PC-9 (cell line): ENCODE measurements at regions not wholly inside any gene's neighbourhood (a gene's known extent, or its start where the extent isn't known, plus 50 kb on each side); places are given as distances from the start of the nearest gene placed in this dataset.

ENCODE experiments used
- BruUV-seq: library from RNA; stranded (reverse); fragments of 400-500 nt; replicated peaks from 2 replicates; lab custom pipeline; 2021; lab: Mats Ljungman, UMichigan
- CTCF ChIA-PET: fragments of 300-600 bp; sonication (Branson Sonifier 250); formaldehyde crosslinking; loops from one replicate; lab custom pipeline; 2022; ENCODE audit warnings: antibody characterized with exemption; lab: Charles Lee
- POLR2A ChIA-PET: fragments of 300-600 bp; sonication (Branson Sonifier 250); formaldehyde crosslinking; loops from one replicate; lab custom pipeline; 2022; ENCODE audit warnings: antibody characterized with exemption; ENCODE audit not compliant: unreplicated experiment; lab: Charles Lee
- DNase-seq, 2 experiments: peaks; one replicate each; pipeline versions ENCODE4 v3.0.0 to v3.0.0-alpha.2; 2015 to 2022; ENCODE audit warnings: mixed read lengths in 1 of 2
- H2AFZ ChIP-seq: fragments of 200-600 bp; sonication (generic); 2 replicates; pipeline ENCODE4 v1.8.1; 2017; ENCODE audit warnings: antibody characterized with exemption
- H3F3A ChIP-seq: fragments of 200-600 bp; sonication (generic); 2 replicates; pipeline ENCODE4 v1.8.1; 2017; ENCODE audit warnings: antibody characterized with exemption, mild to moderate bottlenecking, low read depth; ENCODE audit not compliant: insufficient read depth
- H3K27ac ChIP-seq: fragments of 200-600 bp; sonication (generic); 2 replicates; pipeline ENCODE4 v1.6.1; 2016; ENCODE audit warnings: mixed run types
- H3K27me3 ChIP-seq: fragments of 200-600 bp; sonication (generic); 2 replicates; pipeline ENCODE4 v1.6.1; 2016; ENCODE audit warnings: low read depth, mixed run types; ENCODE audit not compliant: insufficient read depth
- H3K36me3 ChIP-seq: fragments of 200-600 bp; sonication (generic); 2 replicates; pipeline ENCODE4 v1.6.1; 2016; ENCODE audit warnings: low read depth, mixed run types
- H3K4me1 ChIP-seq: fragments of 200-600 bp; sonication (generic); replicated peaks from 2 replicates; pipeline ENCODE4 v1.6.1; 2016; ENCODE audit warnings: mixed run types; ENCODE audit not compliant: insufficient read depth
- H3K4me2 ChIP-seq: fragments of 200-600 bp; sonication (generic); 2 replicates; pipeline ENCODE4 v1.6.1; 2017; ENCODE audit warnings: mixed run types
- H3K4me3 ChIP-seq: fragments of 200-600 bp; sonication (generic); 2 replicates; pipeline ENCODE4 v1.6.1; 2016; ENCODE audit warnings: mixed run types
- H3K79me2 ChIP-seq: fragments of 200-600 bp; sonication (generic); 2 replicates; pipeline ENCODE4 v1.6.1; 2017; ENCODE audit warnings: low read depth, mixed run types
- H3K9me2 ChIP-seq: fragments of 200-600 bp; sonication (generic); 2 replicates; pipeline ENCODE4 v1.8.1; 2017; ENCODE audit warnings: mild to moderate bottlenecking; ENCODE audit not compliant: insufficient read depth
- H3K9me3 ChIP-seq: fragments of 200-600 bp; sonication (generic); 2 replicates; pipeline ENCODE4 v1.8.1; 2016; ENCODE audit warnings: low read depth; ENCODE audit not compliant: insufficient read depth
- H4K20me1 ChIP-seq: fragments of 200-600 bp; sonication (generic); 2 replicates; pipeline ENCODE4 v1.8.1; 2017; ENCODE audit not compliant: insufficient read depth
- CTCF ChIP-seq: fragments of 200-600 bp; sonication (generic); conservative IDR thresholded peaks from 2 replicates; pipeline ENCODE4 v1.6.1; 2017; ENCODE audit warnings: mixed run types, antibody characterized with exemption, mild to moderate bottlenecking, moderate library complexity
- EZH2 ChIP-seq: fragments of 200-600 bp; sonication (generic); IDR thresholded peaks from 2 replicates; pipeline ENCODE4 v1.8.0; 2017; ENCODE audit warnings: antibody characterized with exemption, low read depth
- intact Hi-C: fragments of 100-400 bp; cut with micrococcal nuclease; formaldehyde crosslinking; loops from one replicate; pipeline ENCODE4 v1.10.0; 2022; ENCODE audit not compliant: unreplicated experiment

GRCh38 chr9:78505546-78505945, 208.6 kb downstream of the PSAT1 start:
- no peak overlapping the region for H3K4me2 ChIP-seq
- POLR2A ChIA-PET: no interaction called here
- H3F3A ChIP-seq: no peaks in the 10 kb centered on the region
- H3K79me2 ChIP-seq: no peaks in the 10 kb centered on the region
- H3K9me2 ChIP-seq: no peaks in the 10 kb centered on the region; the same call in 1 of the 2 replicates
- no peak overlapping the region for H2AFZ ChIP-seq
- CTCF ChIA-PET: no interaction called here
- TF ChIP-seq CTCF: no peak
- TF ChIP-seq EZH2: no peak
- intact Hi-C loops: no loop called here
- no peaks in the 10 kb centered on the region for H3K36me3 ChIP-seq
- DNase-seq: no peak
- H3K9me3 ChIP-seq: no peaks in the 10 kb centered on the region
- H3K27ac ChIP-seq: no peak overlapping the region
- BruUV-seq: no TSS peak
- H3K4me3 ChIP-seq: no peak overlapping the region
- no peaks in the 10 kb centered on the region for H3K4me1 ChIP-seq
- 0 out of 2 replicates have a peak, but pooled peaks cover 3% of the 10 kb centered on the region for H3K27me3 ChIP-seq
- H4K20me1 ChIP-seq: no peaks in the 10 kb centered on the region

- Histone ChIP-seq H3K27me3 (no peaks in the 10 kb centered on the region), H3K4me1 (no peaks in the 10 kb centered on the region), H2AFZ (no peak overlapping the region), H3K36me3 (no peaks in the 10 kb centered on the region), H4K20me1 (no peaks in the 10 kb centered on the region), H3K9me3 (no peaks in the 10 kb centered on the region), H3K79me2 (no peaks in the 10 kb centered on the region), H3K27ac (no peak overlapping the region), H3K4me2 (no peak overlapping the region), H3K9me2 (no peaks in the 10 kb centered on the region; the same call in 1 of the 2 replicates), H3F3A (no peaks in the 10 kb centered on the region), H3K4me3 (no peak overlapping the region)
- POLR2A ChIA-PET: no interaction called here
- no TSS peak for BruUV-seq
- CTCF ChIA-PET: no interaction called here
- no peak for DNase-seq
- intact Hi-C loops: no loop called here
- no peak for TF ChIP-seq EZH2
- no peak for TF ChIP-seq CTCF
Observed at GRCh38 chr9:78507037-78507436, 210.1 kb downstream of the PSAT1 start.

- BruUV-seq: no TSS peak
- ChIA-PET CTCF (no interaction called here), POLR2A (no interaction called here)
- no peaks in the 10 kb centered on the region for H3K27me3 ChIP-seq
- no peaks in the 10 kb centered on the region for H4K20me1 ChIP-seq
- no peaks in the 10 kb centered on the region; the same call in 1 of the 2 replicates for H3K9me2 ChIP-seq
- no peaks in the 10 kb centered on the region for H3K36me3 ChIP-seq
- H3K4me2 ChIP-seq: no peak overlapping the region
- no peak overlapping the region for H3K4me3 ChIP-seq
- H3K4me1 ChIP-seq: no peaks in the 10 kb centered on the region
- TF ChIP-seq CTCF: no peak
- TF ChIP-seq EZH2: no peak
- no peak overlapping the region for H3K27ac ChIP-seq
- DNase-seq: no peak
- no peaks in the 10 kb centered on the region for H3K79me2 ChIP-seq
- H3K9me3 ChIP-seq: no peaks in the 10 kb centered on the region
- intact Hi-C loops: no loop called here
- no peaks in the 10 kb centered on the region for H3F3A ChIP-seq
- no peak overlapping the region for H2AFZ ChIP-seq
Observed at GRCh38 chr9:78510035-78510434, 213.1 kb downstream of the PSAT1 start.
